HFFc6 (cell line): ENCODE measurements at regions not wholly inside any gene's neighbourhood (a gene's known extent, or its start where the extent isn't known, plus 50 kb on each side); places are given as distances from the start of the nearest gene placed in this dataset.
A peak's percentile ranks its signal among the peaks of the same experiment; 100 is the strongest.

Source experiments
- DNase-seq: peaks from one replicate; pipeline ENCODE4 v3.0.0-alpha.2; 2018
- H3K27ac Mint-ChIP-seq: 2 replicates; pipeline ENCODE4 v1.8.0; 2020; ENCODE audit warnings: mild to moderate bottlenecking, mixed read lengths
- H3K27me3 Mint-ChIP-seq: 2 replicates; pipeline ENCODE4 v1.8.0; 2021; ENCODE audit warnings: mild to moderate bottlenecking, moderate library complexity, mixed read lengths; ENCODE audit not compliant: insufficient read depth
- H3K36me3 Mint-ChIP-seq: 2 replicates; pipeline ENCODE4 v1.8.0; 2021; ENCODE audit warnings: low read depth, mixed read lengths
- H3K4me1 Mint-ChIP-seq: 2 replicates; pipeline ENCODE4 v1.8.0; 2020; ENCODE audit warnings: low read depth, mixed read lengths
- H3K4me3 Mint-ChIP-seq: 2 replicates; pipeline ENCODE4 v1.8.0; 2020; ENCODE audit warnings: mild to moderate bottlenecking, moderate library complexity, mixed read lengths
- H3K9me3 Mint-ChIP-seq: 2 replicates; pipeline ENCODE4 v1.8.0; 2020; ENCODE audit warnings: mild to moderate bottlenecking, mixed read lengths
- TF ChIP-seq, protein P1 (sequence below): fragments of 200-600 bp; sonication (generic); IDR thresholded peaks from 2 replicates; pipeline ENCODE4 v1.5.0; 2021; ENCODE audit warnings: antibody characterized with exemption, mild to moderate bottlenecking

GRCh38 chr1:116819081-116819480 lies 64.9 kb downstream of the CD2 start:
- no peaks in the 10 kb centered on the region for H3K36me3 Mint-ChIP-seq
- no peaks in the 10 kb centered on the region for H3K9me3 Mint-ChIP-seq
- no peaks in the 10 kb centered on the region; the same call in none of the 2 replicates for H3K27me3 Mint-ChIP-seq
- TF ChIP-seq, protein P1, sequence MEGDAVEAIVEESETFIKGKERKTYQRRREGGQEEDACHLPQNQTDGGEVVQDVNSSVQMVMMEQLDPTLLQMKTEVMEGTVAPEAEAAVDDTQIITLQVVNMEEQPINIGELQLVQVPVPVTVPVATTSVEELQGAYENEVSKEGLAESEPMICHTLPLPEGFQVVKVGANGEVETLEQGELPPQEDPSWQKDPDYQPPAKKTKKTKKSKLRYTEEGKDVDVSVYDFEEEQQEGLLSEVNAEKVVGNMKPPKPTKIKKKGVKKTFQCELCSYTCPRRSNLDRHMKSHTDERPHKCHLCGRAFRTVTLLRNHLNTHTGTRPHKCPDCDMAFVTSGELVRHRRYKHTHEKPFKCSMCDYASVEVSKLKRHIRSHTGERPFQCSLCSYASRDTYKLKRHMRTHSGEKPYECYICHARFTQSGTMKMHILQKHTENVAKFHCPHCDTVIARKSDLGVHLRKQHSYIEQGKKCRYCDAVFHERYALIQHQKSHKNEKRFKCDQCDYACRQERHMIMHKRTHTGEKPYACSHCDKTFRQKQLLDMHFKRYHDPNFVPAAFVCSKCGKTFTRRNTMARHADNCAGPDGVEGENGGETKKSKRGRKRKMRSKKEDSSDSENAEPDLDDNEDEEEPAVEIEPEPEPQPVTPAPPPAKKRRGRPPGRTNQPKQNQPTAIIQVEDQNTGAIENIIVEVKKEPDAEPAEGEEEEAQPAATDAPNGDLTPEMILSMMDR, result no peak
- H3K4me3 Mint-ChIP-seq, result no peak overlapping the region
- DNase-seq, result no peak
- H3K27ac Mint-ChIP-seq, result no peak overlapping the region
- H3K4me1 Mint-ChIP-seq, result 0 out of 2 replicates have a peak, but pooled peaks cover 8% of the 10 kb centered on the region

DNA sequence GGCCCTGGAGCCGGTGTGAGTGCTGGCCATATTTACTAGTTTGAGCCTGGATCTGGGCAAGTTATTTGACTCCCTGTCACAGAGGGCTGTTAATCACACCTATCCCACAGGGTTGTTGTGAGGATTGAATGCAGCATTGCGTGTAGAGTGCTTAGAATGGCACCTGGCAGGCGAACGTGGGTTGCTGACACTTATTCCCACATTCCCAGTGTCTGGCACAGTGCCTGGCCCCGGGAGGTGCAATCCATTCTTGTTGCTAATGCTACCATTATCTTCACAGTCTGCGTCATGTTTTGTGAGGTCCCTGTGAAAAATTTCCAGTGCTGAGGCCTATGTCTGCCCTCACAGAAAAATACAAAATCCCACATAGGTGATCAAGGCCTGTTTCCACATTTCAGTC lies 66.1 kb downstream of the CD2 start:
- Mint-ChIP-seq H3K27me3 (no peaks in the 10 kb centered on the region; the same call in none of the 2 replicates), H3K9me3 (no peaks in the 10 kb centered on the region), H3K4me1 (0 out of 2 replicates have a peak, but pooled peaks cover 8% of the 10 kb centered on the region), H3K4me3 (no peak overlapping the region), H3K36me3 (no peaks in the 10 kb centered on the region), H3K27ac (peak overlapping the region; percentile 48)
- TF ChIP-seq, protein P1, result no peak
- peak; percentile 32 for DNase-seq

- TF ChIP-seq, protein P1, result no peak
- peaks cover 3% of the 10 kb centered on the region for H3K27me3 Mint-ChIP-seq
Observed at GRCh38 chr1:116821763-116822162, 67.5 kb downstream of the CD2 start.

DNA sequence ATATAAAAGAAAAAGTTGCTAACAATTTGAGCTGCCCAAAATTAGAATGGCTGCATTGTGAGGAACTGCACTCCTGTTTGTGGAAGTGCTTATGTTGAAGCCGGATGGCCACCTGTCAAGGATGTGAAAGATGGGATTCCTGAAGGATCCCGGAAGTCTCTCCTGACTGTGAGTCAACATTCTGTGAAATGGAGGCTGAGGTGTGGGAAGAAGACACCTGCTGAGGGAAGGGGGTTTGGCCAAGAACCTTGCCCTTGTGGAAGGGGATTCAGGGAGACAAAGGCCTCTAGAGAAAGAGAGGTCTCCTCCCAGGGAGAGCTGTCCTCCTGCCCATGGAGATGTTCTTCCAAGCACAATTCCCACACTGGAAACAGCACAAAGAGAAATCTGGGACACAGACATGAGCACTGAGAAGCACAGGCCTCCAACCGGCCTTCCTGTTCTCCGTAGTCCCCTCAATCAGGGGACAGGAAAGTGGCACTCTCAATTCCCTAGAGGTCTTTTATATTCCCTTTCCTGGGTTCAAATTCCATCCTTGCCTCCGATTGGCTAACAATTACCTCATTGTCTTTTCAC lies 70.5 kb downstream of the CD2 start:
- H3K27ac Mint-ChIP-seq, result no peak overlapping the region
- no peaks in the 10 kb centered on the region for H3K36me3 Mint-ChIP-seq
- no peaks in the 10 kb centered on the region for H3K9me3 Mint-ChIP-seq
- no peak overlapping the region for H3K4me3 Mint-ChIP-seq
- H3K4me1 Mint-ChIP-seq, result peaks cover 15% of the 10 kb centered on the region; the same call in 1 of the 2 replicates
- H3K27me3 Mint-ChIP-seq, result peaks cover 11% of the 10 kb centered on the region
- DNase-seq, result no peak
- TF ChIP-seq, protein P1, result no peak

More at GRCh38 chr1:116821763-116822162, 67.5 kb downstream of the CD2 start:
- Mint-ChIP-seq H3K4me1 (peaks cover 8% of the 10 kb centered on the region; the same call in 1 of the 2 replicates), H3K9me3 (no peaks in the 10 kb centered on the region), H3K4me3 (no peak overlapping the region), H3K27ac (no peak overlapping the region), H3K36me3 (no peaks in the 10 kb centered on the region)
- DNase-seq, result no peak

GRCh38 chr1:116825207-116825719 lies 71.0 kb downstream of the CD2 start:
- TF ChIP-seq, protein P1, result no peak
- H3K4me1 Mint-ChIP-seq, result peaks cover 13% of the 10 kb centered on the region; the same call in 1 of the 2 replicates
- H3K9me3 Mint-ChIP-seq, result no peaks in the 10 kb centered on the region
- H3K27me3 Mint-ChIP-seq, result peaks cover 11% of the 10 kb centered on the region
- H3K27ac Mint-ChIP-seq, result no peak overlapping the region
- no peak for DNase-seq
- no peak overlapping the region for H3K4me3 Mint-ChIP-seq
- H3K36me3 Mint-ChIP-seq, result no peaks in the 10 kb centered on the region
